ENCODE measurements at regions not wholly inside any gene's neighbourhood (a gene's known extent, or its start where the extent isn't known, plus 50 kb on each side); places are given as distances from the start of the nearest gene placed in this dataset.

GRCh38 chr7:68364886-68365625 is 1233.2 kb upstream of the AUTS2 start:
- TF ChIP-seq EZH2 (IDR thresholded peaks at IDR 0.05; ENCODE audit: borderline replicate concordance, low read depth, low read length, severe bottlenecking) (no peak), CTCF (IDR thresholded peaks at IDR 0.05; ENCODE audit: borderline replicate concordance, extremely low read depth, low read length, poor library complexity, severe bottlenecking) (no peak)

Data from DND-41 (cell line).